Fibroblast of the aortic adventitia (primary cell): ENCODE measurements at regions not wholly inside any gene's neighbourhood (a gene's known extent, or its start where the extent isn't known, plus 50 kb on each side); places are given as distances from the start of the nearest gene placed in this dataset.

Source experiments
- DNase-seq: peaks from one replicate; pipeline ENCODE4 v3.0.0-alpha.2; 2010; ENCODE audit warnings: low read depth
- H3K4me3 ChIP-seq: 2 replicates; pipeline ENCODE4 v1.5.1; 2011; ENCODE audit warnings: low read depth, mild to moderate bottlenecking, control low read depth, low read length, moderate library complexity
- CTCF ChIP-seq: IDR thresholded peaks from 2 replicates; pipeline ENCODE4 v1.5.1; 2011; ENCODE audit warnings: mild to moderate bottlenecking, low read length, control low read depth, inconsistent platforms; ENCODE audit not compliant: insufficient read depth

DNA sequence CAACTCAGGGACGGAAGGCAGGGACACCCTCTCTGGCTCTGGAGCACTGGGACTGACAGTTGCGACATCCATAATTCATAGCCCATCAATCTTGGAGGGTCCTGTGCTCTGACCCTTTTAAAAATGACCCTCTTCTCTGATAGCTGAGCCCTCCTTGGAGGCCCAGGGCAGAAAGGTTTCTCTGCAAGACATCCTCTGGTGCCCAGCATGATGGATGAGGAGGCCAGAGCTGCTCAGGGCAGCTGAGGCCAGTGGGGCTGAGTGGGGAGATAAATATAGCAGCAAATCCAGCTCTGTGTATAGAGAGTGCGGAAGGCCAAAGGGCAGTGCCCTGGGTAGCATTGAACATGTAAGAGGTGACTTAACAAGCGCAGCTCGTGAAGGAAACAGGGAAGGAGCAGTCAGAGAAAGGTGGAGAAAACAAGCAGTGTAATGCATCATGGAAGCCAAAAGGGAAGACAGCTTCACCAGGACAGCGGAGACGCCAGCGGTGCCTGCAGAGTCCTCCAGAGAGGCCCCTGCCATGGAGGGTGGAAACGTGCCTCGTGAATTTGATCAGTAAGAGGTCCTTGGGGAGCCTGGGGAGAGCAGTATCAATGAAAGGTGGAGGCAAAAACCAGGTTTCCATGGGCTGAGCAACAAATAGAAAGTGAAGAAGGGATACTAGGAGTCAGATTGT lies 50.4 kb upstream of the FMOD start:
- H3K4me3 ChIP-seq, result no peak overlapping the region
- DNase-seq, result no peak
- no peak for TF ChIP-seq CTCF

- DNase-seq, result no peak
- H3K4me3 ChIP-seq, result no peak overlapping the region
- no peak for TF ChIP-seq CTCF
Measured at GRCh38 chr1:203402152-203402551, 51.2 kb upstream of the FMOD start.

GRCh38 chr1:203402629-203403337 lies 51.9 kb upstream of the FMOD start:
- no peak overlapping the region for H3K4me3 ChIP-seq
- TF ChIP-seq CTCF, result no peak
- DNase-seq, result peak; percentile 95

DNA sequence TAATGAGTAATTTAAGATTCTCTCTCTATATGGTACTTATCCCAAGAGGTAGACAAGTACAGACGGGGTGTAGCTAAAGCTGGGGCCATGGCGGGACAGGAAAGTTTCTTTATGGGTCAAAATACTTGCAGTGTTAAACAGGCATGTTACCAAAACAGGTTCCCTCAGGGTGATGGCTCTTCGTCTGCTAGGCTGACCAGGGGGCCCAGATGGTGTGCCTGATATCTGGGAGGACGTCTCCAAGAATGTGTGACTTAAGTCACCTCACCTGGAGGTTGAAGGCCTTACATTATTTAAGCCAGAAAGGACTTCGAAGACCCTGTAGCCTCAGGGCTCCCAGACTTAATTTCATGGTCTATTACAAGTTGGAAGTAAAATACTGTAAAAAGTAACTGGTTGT lies 52.7 kb upstream of the FMOD start:
- TF ChIP-seq CTCF, result no peak
- no peak for DNase-seq
- H3K4me3 ChIP-seq, result no peak overlapping the region

DNA sequence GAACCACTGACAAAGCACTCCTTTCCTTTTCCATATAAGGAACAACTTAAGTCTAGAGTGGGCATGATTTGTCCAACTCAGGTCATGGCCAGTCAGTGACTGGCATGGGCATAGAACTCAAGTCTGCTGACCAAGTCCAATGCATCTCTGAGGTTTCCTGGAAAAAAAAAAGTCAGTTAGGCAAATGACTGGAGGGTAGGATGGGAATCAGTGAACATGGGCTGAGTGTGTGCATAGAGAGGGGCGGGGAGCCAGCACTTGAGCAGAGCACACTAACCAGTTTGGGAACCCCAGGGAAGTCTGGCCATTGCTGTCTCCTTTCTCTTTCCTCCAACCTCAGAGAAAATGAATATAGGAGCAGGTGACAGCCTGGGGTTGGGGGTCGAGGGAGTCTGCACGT lies 53.6 kb upstream of the FMOD start:
- no peak overlapping the region for H3K4me3 ChIP-seq
- no peak for DNase-seq
- TF ChIP-seq CTCF, result no peak

- no peak for TF ChIP-seq CTCF
- no peak overlapping the region for H3K4me3 ChIP-seq
- peak; percentile 18 for DNase-seq
Measured at GRCh38 chr1:203405703-203406438, 54.9 kb upstream of the FMOD start.
